ENCODE measurements at regions not wholly inside any gene's neighbourhood (a gene's known extent, or its start where the extent isn't known, plus 50 kb on each side); places are given as distances from the start of the nearest gene placed in this dataset.

GRCh38 chr5:158163451-158164295 is 304.7 kb upstream of the CLINT1 start:
- Histone ChIP-seq H3K27ac (no peak overlapping the region), H3K27me3 (no peaks in the 10 kb centered on the region), H3K4me1 (no peaks in the 10 kb centered on the region), H3K36me3 (no peaks in the 10 kb centered on the region), H3K4me3 (no peak overlapping the region), H3K9me3 (no peaks in the 10 kb centered on the region)
- WGBS, 2 donors, result 80 to 86% methylated on average over 9 of the region's 9 CpGs
- FAIRE-seq (no peak), ATAC-seq (no peak), DNase-seq (no peak)
- no peak for TF ChIP-seq CTCF (IDR thresholded peaks at IDR 0.05)
- intact Hi-C loops (cut with DNase I), result no loop called here

- FAIRE-seq (no peak), DNase-seq (no peak), ATAC-seq (no peak)
- H3K4me1 ChIP-seq, result no peaks in the 10 kb centered on the region
- TF ChIP-seq CTCF (IDR thresholded peaks at IDR 0.05), result no peak
- WGBS, 2 donors, result 78 to 81% methylated on average over 11 of the region's 11 CpGs
- intact Hi-C loops (cut with DNase I), result no loop called here
- no peaks in the 10 kb centered on the region for H3K27me3 ChIP-seq
- no peak overlapping the region for H3K27ac ChIP-seq
- no peaks in the 10 kb centered on the region for H3K36me3 ChIP-seq
- H3K9me3 ChIP-seq, result no peaks in the 10 kb centered on the region
- H3K4me3 ChIP-seq, result no peak overlapping the region
These were observed 303.6 kb upstream of the CLINT1 start for GRCh38 chr5:158162479-158163034.

- TF ChIP-seq CTCF (IDR thresholded peaks at IDR 0.05), result no peak
- H3K36me3 ChIP-seq, result no peaks in the 10 kb centered on the region
- H3K4me1 ChIP-seq, result no peaks in the 10 kb centered on the region
- H3K27ac ChIP-seq, result no peak overlapping the region
- H3K4me3 ChIP-seq, result no peak overlapping the region
- ATAC-seq (no peak), DNase-seq (no peak), FAIRE-seq (no peak)
- intact Hi-C loops (cut with DNase I), result no loop called here
- no peaks in the 10 kb centered on the region for H3K9me3 ChIP-seq
- WGBS, 2 donors, result 54 to 57% methylated on average over 5 of the region's 5 CpGs
- no peaks in the 10 kb centered on the region for H3K27me3 ChIP-seq
These were observed 303.1 kb upstream of the CLINT1 start for GRCh38 chr5:158162026-158162425.

- H3K36me3 ChIP-seq, result no peaks in the 10 kb centered on the region
- H3K9me3 ChIP-seq, result no peaks in the 10 kb centered on the region
- ATAC-seq, result no peak
- no peak for TF ChIP-seq CTCF (IDR thresholded peaks at IDR 0.05)
- no peak overlapping the region for H3K4me3 ChIP-seq
- H3K27me3 ChIP-seq, result no peaks in the 10 kb centered on the region
- no peaks in the 10 kb centered on the region for H3K4me1 ChIP-seq
- H3K27ac ChIP-seq, result no peak overlapping the region
- no peak for DNase-seq
- 75 to 94% methylated on average over 4 of the region's 4 CpGs for WGBS, 2 donors
- intact Hi-C loops (cut with DNase I), result no loop called here
- FAIRE-seq, result no peak
These were observed 300.7 kb upstream of the CLINT1 start for GRCh38 chr5:158159621-158160020.

All from pancreas (tissue), 10 donors.